ENCODE measurements at regions not wholly inside any gene's neighbourhood (a gene's known extent, or its start where the extent isn't known, plus 50 kb on each side); places are given as distances from the start of the nearest gene placed in this dataset.
"Not testable (repeated sequence)": the region's sequence is repeated elsewhere in the genome, so short reads cannot be mapped to it uniquely, and the experiment has no call there.

DNA sequence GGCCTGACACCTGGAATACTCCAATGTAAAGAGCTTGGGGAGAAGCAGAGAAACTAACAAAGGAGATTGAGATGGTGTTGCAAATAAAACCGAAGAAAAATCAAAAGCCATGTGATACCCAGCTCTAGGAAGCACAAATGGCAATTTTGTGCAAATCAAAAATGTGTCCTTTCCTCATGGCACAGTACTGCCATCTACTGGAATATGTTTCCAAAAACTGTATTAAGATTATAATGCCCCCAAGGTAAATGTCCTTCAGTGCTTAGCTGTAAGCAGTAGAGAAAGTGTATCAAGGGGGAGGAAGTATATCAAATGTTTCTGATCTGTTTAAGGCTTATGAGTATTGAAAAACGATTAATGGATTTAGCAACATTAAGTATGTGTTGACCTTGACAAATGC is 620.3 kb downstream of the ZWINT start:
- not testable (repeated sequence) for H3K9me3 Mint-ChIP-seq (ENCODE audit: low read depth); H3K4me3 Mint-ChIP-seq (ENCODE audit: low read depth); DNase-seq (ENCODE audit: low spot score, unreplicated experiment); H3K36me3 Mint-ChIP-seq (ENCODE audit: insufficient read depth); H3K27ac Mint-ChIP-seq; H3K27me3 Mint-ChIP-seq; H3K4me1 Mint-ChIP-seq (ENCODE audit: low read depth)
- TF ChIP-seq CTCF (IDR thresholded peaks at IDR 0.05; ENCODE audit: unreplicated experiment), result peak; percentile 60

DNA sequence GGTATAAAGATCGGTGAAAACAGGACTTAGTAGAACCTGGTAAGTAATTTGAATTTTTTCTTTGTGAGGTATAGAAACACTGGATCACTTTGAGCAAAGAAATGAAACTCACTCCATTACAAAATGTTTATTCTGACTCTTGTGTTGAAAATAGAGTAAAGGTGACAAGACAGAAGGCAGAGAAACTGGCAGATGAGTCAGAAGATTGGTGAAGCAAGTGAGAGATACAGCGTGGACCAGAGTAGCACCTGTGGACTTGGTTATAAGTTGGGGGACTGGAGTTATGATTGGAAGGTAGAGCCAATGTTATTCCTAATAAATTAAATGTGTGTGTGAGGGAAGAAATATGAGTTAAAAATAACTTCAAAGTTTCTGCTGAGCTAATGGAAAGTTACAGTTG is 620.9 kb downstream of the ZWINT start:
- Mint-ChIP-seq H3K9me3 (ENCODE audit: low read depth) (no peaks in the 10 kb centered on the region), H3K36me3 (ENCODE audit: insufficient read depth) (no peaks in the 10 kb centered on the region), H3K27ac (no peak overlapping the region), H3K4me3 (ENCODE audit: low read depth) (no peak overlapping the region), H3K27me3 (no peaks in the 10 kb centered on the region), H3K4me1 (ENCODE audit: low read depth) (peaks cover 3% of the 10 kb centered on the region)
- TF ChIP-seq CTCF (IDR thresholded peaks at IDR 0.05; ENCODE audit: unreplicated experiment), result no peak
- no peak for DNase-seq (ENCODE audit: low spot score, unreplicated experiment)

DNA sequence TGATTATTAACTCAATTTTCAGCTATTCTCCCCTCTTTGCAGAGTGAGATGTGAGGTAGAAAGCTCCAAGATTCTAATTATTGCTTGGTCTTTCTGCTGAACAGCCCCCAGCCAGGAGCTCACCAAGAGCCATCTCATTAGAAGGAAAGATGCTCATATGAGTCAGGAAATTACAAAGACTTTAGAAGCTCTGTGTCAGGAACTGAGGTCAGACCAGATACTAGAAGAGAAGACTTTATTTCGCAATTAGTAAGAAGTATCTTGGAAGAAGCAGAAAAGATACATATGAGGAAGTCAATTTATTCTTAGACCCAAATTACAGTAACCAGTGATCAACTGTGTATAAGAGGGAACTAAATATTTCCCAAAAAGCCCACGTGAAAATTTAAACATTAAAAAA is 626.9 kb downstream of the ZWINT start:
- Mint-ChIP-seq H3K27me3 (no peaks in the 10 kb centered on the region), H3K4me3 (ENCODE audit: low read depth) (no peak overlapping the region), H3K9me3 (ENCODE audit: low read depth) (no peaks in the 10 kb centered on the region), H3K27ac (no peak overlapping the region), H3K36me3 (ENCODE audit: insufficient read depth) (no peaks in the 10 kb centered on the region), H3K4me1 (ENCODE audit: low read depth) (peaks cover 2% of the 10 kb centered on the region)
- DNase-seq (ENCODE audit: low spot score, unreplicated experiment), result no peak
- TF ChIP-seq CTCF (IDR thresholded peaks at IDR 0.05; ENCODE audit: unreplicated experiment), result no peak

GRCh38 chr10:55704950-55705349 is 656.1 kb downstream of the ZWINT start:
- no peaks in the 10 kb centered on the region for H3K27me3 Mint-ChIP-seq
- DNase-seq (ENCODE audit: low spot score, unreplicated experiment), result no peak
- H3K4me3 Mint-ChIP-seq (ENCODE audit: low read depth), result no peak overlapping the region
- no peaks in the 10 kb centered on the region for H3K9me3 Mint-ChIP-seq (ENCODE audit: low read depth)
- no peak overlapping the region for H3K27ac Mint-ChIP-seq
- no peak for TF ChIP-seq CTCF (IDR thresholded peaks at IDR 0.05; ENCODE audit: unreplicated experiment)
- H3K36me3 Mint-ChIP-seq (ENCODE audit: insufficient read depth), result no peaks in the 10 kb centered on the region
- H3K4me1 Mint-ChIP-seq (ENCODE audit: low read depth), result peaks cover 23% of the 10 kb centered on the region

DNA sequence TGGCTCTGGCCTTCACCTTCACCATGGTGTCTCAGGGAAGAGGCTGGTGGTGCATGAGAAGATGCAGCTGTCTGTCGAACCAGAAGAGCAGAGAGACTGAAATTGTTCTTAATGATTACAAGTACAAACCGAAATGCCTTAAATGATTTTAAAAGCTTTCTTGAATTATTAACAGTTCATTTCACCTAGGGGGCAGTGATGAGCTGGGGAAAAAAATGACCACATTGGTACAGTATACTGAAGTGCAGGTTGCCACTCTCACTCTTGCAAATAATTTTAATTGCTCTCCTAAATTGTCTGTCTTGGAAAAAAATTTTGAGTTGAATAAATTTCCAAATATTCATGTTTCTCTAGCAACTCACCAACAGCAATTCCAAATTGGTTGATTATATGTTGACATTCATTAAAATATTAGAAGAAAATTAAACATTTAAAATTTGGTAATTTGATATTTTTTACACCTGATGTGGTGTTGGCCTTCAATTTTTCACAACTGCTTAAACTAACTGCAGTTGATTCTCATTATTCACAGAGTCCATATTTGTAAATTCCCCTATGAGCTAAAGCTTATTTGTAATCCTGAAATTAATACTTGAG is 692.6 kb downstream of the ZWINT start:
- DNase-seq (ENCODE audit: low spot score, unreplicated experiment), result no peak
- Mint-ChIP-seq H3K4me3 (ENCODE audit: low read depth) (no peak overlapping the region), H3K36me3 (ENCODE audit: insufficient read depth) (no peaks in the 10 kb centered on the region), H3K4me1 (ENCODE audit: low read depth) (no peaks in the 10 kb centered on the region), H3K9me3 (ENCODE audit: low read depth) (no peaks in the 10 kb centered on the region), H3K27ac (no peak overlapping the region), H3K27me3 (peaks cover 3% of the 10 kb centered on the region)
- TF ChIP-seq CTCF (IDR thresholded peaks at IDR 0.05; ENCODE audit: unreplicated experiment), result peak; percentile 60
